Vagina (tissue), 2 donors: ENCODE measurements at regions not wholly inside any gene's neighbourhood (a gene's known extent, or its start where the extent isn't known, plus 50 kb on each side); places are given as distances from the start of the nearest gene placed in this dataset.

Experiments
- DNase-seq, 2 donors: peaks; one replicate each; pipeline ENCODE4 v3.0.0-alpha.2; 2017; ENCODE audit errors: extremely low spot score in 2 of 2
- H3K27ac ChIP-seq: fragments of 200-600 bp; sonication (generic); one replicate; pipeline ENCODE4 v1.5.1; 2019
- H3K27me3 ChIP-seq: fragments of 200-600 bp; sonication (generic); one replicate; pipeline ENCODE4 v1.5.1; 2019
- H3K36me3 ChIP-seq, 2 donors: fragments of 200-600 bp; sonication (generic); one replicate each; pipeline ENCODE4 v1.5.1; 2017 to 2019
- H3K4me1 ChIP-seq: fragments of 200-600 bp; sonication (generic); one replicate; pipeline ENCODE4 v1.5.1; 2019
- H3K4me3 ChIP-seq, 2 donors: fragments of 200-600 bp; sonication (generic); 1 replicate in 1 of 2; 2 replicates in 1 of 2; pipeline ENCODE4 v1.5.1; 2016 to 2019
- H3K9me3 ChIP-seq: fragments of 200-600 bp; sonication (generic); one replicate; pipeline ENCODE4 v1.5.1; 2019
- POLR2A ChIP-seq, 2 donors: fragments of 450-650 bp; IDR thresholded peaks; one replicate each; pipeline ENCODE4 v1.6.1; 2017; ENCODE audit warnings: antibody characterized with exemption in 2 of 2, mild to moderate bottlenecking in 2 of 2, moderate library complexity in 2 of 2
- POLR2AphosphoS5 ChIP-seq, 2 donors: sonication (generic); formaldehyde crosslinking; IDR thresholded peaks; one replicate each; pipeline ENCODE4 v1.9.0; 2017; ENCODE audit warnings: antibody characterized with exemption in 2 of 2, mild to moderate bottlenecking in 2 of 2, low read depth in 1 of 2; ENCODE audit not compliant: insufficient read depth in 1 of 2
- intact Hi-C: fragments of 100-400 bp; cut with DNase I; formaldehyde crosslinking; loops from one replicate; pipeline ENCODE4 v1.15.1; 2023
- TF ChIP-seq, protein P1 (sequence below), 3 experiments: fragments of 450-650 bp in 2 of 3; fragments of 200-600 bp in 1 of 3; sonication (generic) in 1 of 3; IDR thresholded peaks; one replicate each; pipeline ENCODE4 v1.5.1; 2017 to 2019; ENCODE audit warnings: antibody characterized with exemption in 3 of 3, mild to moderate bottlenecking in 2 of 3, moderate library complexity in 2 of 3

DNA sequence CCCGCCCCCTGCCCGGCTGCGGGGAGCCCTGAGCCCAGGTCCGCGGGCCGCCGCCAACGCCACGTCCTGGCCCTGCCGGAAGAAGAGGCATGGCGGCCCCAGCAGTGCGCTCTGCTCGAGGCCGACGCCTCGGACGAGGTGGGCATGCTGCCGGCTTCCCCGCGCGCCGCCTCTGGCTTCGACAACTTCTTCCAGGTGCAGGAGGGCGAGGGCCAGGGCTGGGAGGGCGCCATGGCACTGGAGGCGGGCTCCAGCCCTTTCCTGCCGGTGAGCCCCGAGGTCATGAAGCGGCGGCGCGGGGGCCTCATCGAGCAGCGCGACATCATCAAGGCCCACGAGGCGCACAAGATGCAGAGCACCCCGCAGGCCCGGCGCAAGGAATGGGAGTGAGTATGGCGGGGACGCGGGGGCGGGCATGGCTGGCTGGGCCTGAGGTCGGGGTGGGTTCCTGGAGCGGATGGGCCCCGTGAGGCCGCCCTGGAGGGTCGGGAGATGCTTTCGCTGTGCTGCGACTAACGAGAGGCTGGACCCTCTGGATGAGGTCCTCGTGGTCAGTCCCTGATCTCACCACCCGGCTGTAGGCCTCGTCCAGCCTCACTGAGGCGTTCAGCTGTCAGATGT, 70.0 kb upstream of the CACNA1E start:
- H3K4me1 ChIP-seq = no peaks in the 10 kb centered on the region
- no peaks in the 10 kb centered on the region for H3K27me3 ChIP-seq
- H3K9me3 ChIP-seq = no peaks in the 10 kb centered on the region
- intact Hi-C loops = no loop called here
- DNase-seq = no peak
- TF ChIP-seq POLR2A (IDR thresholded peaks at IDR 0.05) (no peak), POLR2AphosphoS5 (IDR thresholded peaks at IDR 0.05; ENCODE audit: insufficient read depth in 1 of 2, low read depth in 1 of 2) (no peak)
- no peak overlapping the region for H3K27ac ChIP-seq
- no peak overlapping the region for H3K4me3 ChIP-seq
- no peaks in the 10 kb centered on the region for H3K36me3 ChIP-seq

DNA sequence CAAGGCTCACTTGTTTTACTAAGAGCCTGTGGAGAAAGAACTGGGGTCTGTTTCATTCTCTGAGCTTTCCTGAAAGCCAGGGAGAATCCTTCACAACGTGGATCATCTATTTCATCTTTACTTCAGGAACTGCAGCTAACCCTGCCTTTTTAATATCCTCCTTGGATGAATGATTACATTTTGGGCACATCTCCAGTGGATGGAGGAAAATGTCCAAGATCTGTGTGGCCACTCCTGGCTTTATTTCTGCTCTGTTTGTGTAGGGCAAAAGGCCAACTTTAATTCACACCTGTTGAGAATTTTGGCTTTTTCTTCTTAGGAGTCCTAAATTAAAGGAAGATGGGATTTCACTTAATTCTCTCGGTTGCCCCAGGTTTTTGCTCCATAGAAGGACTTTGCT, 69.5 kb upstream of the CACNA1E start:
- Histone ChIP-seq H3K36me3 (no peaks in the 10 kb centered on the region), H3K4me3 (no peak overlapping the region), H3K9me3 (no peaks in the 10 kb centered on the region), H3K4me1 (no peaks in the 10 kb centered on the region), H3K27me3 (no peaks in the 10 kb centered on the region), H3K27ac (no peak overlapping the region)
- TF ChIP-seq POLR2A (IDR thresholded peaks at IDR 0.05) = no peak
- no peak for TF ChIP-seq POLR2AphosphoS5 (IDR thresholded peaks at IDR 0.05; ENCODE audit: insufficient read depth in 1 of 2, low read depth in 1 of 2)
- TF ChIP-seq, protein P1, sequence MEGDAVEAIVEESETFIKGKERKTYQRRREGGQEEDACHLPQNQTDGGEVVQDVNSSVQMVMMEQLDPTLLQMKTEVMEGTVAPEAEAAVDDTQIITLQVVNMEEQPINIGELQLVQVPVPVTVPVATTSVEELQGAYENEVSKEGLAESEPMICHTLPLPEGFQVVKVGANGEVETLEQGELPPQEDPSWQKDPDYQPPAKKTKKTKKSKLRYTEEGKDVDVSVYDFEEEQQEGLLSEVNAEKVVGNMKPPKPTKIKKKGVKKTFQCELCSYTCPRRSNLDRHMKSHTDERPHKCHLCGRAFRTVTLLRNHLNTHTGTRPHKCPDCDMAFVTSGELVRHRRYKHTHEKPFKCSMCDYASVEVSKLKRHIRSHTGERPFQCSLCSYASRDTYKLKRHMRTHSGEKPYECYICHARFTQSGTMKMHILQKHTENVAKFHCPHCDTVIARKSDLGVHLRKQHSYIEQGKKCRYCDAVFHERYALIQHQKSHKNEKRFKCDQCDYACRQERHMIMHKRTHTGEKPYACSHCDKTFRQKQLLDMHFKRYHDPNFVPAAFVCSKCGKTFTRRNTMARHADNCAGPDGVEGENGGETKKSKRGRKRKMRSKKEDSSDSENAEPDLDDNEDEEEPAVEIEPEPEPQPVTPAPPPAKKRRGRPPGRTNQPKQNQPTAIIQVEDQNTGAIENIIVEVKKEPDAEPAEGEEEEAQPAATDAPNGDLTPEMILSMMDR (IDR thresholded peaks at IDR 0.05) = no peak
- no peak for DNase-seq
- intact Hi-C loops = no loop called here

DNA sequence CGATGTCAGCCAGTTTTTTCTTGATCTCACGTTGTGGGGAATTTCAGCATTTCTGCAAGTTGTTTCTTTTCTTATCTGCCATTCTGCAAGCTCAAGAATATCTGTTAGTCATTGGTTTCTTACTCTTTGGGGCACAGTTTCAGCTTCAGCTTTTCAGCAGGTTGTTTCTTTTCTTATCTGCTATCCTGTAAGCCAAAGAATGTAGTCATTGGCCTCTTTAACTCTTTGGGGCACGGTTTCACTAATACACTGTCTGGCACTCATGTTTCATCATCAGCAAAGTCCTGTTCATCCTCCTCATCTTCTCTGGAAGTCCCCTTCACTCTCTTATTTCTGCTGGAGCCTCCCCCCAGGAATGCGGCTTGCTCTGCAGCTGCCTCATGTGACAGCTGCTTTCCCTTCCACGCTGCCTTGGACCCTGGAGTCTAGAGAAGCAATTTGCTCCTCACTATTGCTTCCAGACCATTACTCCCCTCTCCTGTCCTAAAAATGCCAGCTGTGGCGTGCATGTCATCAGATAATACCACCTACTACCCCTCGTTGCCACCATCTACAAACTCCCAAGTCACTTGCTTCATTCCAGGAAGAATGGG, 67.0 kb upstream of the CACNA1E start:
- Histone ChIP-seq H3K36me3 (no peaks in the 10 kb centered on the region), H3K4me3 (no peak overlapping the region), H3K27me3 (no peaks in the 10 kb centered on the region), H3K27ac (no peak overlapping the region), H3K4me1 (no peaks in the 10 kb centered on the region), H3K9me3 (no peaks in the 10 kb centered on the region)
- TF ChIP-seq POLR2AphosphoS5 (IDR thresholded peaks at IDR 0.05; ENCODE audit: insufficient read depth in 1 of 2, low read depth in 1 of 2) = no peak
- no peak for TF ChIP-seq POLR2A (IDR thresholded peaks at IDR 0.05)
- TF ChIP-seq, protein P1 (IDR thresholded peaks at IDR 0.05) = no peak
- no peak for DNase-seq
- intact Hi-C loops = no loop called here

DNA sequence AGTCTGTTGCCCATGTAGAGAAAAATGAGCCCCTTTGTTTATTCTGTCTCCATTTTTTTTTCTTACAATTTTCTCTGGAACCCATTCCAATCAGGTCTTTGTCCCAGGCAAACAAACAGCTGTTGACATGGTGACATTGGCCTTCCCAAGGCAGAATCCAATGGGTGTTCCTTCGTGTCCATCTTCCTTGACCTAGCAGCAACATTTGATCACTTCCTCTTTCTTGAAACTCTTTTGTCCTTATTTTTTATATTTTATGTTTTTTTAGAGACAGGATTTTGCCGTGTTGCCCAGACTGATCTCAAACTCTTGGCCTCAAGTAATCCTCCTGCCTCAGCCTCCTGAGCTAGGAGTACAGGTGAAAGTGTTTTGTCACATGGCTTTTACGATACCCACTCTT, 65.4 kb upstream of the CACNA1E start:
- intact Hi-C loops = no loop called here
- TF ChIP-seq, protein P1 (IDR thresholded peaks at IDR 0.05) = no peak
- TF ChIP-seq POLR2A (IDR thresholded peaks at IDR 0.05) (no peak), POLR2AphosphoS5 (IDR thresholded peaks at IDR 0.05; ENCODE audit: insufficient read depth in 1 of 2, low read depth in 1 of 2) (no peak)
- H3K27ac ChIP-seq = no peak overlapping the region

DNA sequence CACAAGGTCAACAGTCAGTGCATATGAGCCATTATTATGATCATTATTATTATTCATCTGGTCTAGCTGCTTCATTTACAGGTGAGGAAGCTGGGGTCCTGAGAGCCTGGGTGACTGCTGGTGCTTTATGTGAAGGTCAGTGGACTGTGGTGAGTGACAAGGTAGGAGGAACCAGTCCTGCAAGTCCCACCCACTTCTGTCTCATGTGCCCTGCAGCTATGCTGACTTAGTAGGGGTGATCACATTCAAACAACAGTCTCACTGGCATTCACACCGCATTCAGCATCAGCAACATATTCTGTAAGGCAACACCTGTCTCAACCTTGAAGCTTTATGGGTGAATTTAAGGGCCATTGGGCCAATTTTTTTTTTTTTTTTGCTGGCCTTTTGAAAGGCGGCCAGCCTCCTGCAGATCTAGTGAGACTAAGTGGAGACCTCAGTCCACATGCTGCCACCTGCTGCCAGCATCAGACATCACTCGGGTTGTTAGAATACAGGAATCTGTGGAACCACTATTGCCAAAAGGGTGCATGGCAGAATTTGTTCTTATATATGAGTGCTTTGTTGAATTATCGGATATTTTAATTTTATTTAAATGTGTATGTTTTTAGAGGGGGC, 59.9 kb upstream of the CACNA1E start:
- H3K4me1 ChIP-seq = no peaks in the 10 kb centered on the region
- no peak overlapping the region for H3K27ac ChIP-seq
- H3K9me3 ChIP-seq = no peaks in the 10 kb centered on the region
- intact Hi-C loops = no loop called here
- no peaks in the 10 kb centered on the region for H3K36me3 ChIP-seq
- H3K4me3 ChIP-seq = no peak overlapping the region
- H3K27me3 ChIP-seq = no peaks in the 10 kb centered on the region
- no peak for DNase-seq
- TF ChIP-seq, protein P1 (IDR thresholded peaks at IDR 0.05) = no peak
- no peak for TF ChIP-seq POLR2AphosphoS5 (IDR thresholded peaks at IDR 0.05; ENCODE audit: insufficient read depth in 1 of 2, low read depth in 1 of 2)
- TF ChIP-seq POLR2A (IDR thresholded peaks at IDR 0.05) = no peak

More for the DNA sequence above, 65.4 kb upstream of the CACNA1E start:
- Histone ChIP-seq H3K9me3 (no peaks in the 10 kb centered on the region), H3K27me3 (no peaks in the 10 kb centered on the region), H3K4me1 (no peaks in the 10 kb centered on the region), H3K4me3 (no peak overlapping the region), H3K36me3 (no peaks in the 10 kb centered on the region)
- DNase-seq = no peak
